CD14-positive monocyte (primary cell): ENCODE measurements at regions not wholly inside any gene's neighbourhood (a gene's known extent, or its start where the extent isn't known, plus 50 kb on each side); places are given as distances from the start of the nearest gene placed in this dataset.

Source experiments
- DNase-seq, 3 donors: peaks; one replicate each; pipeline ENCODE4 v3.0.0-alpha.2; 2011 to 2022
- H2AFZ ChIP-seq: 2 replicates; pipeline ENCODE4 v1.6.0; 2012; ENCODE audit warnings: mild to moderate bottlenecking, low read depth, low read length, inconsistent platforms; ENCODE audit not compliant: insufficient read depth, poor library complexity, severe bottlenecking
- H3K27ac ChIP-seq, 2 donors: 1 replicate in 1 of 2; 2 replicates in 1 of 2; pipeline ENCODE4 v1.5.1; 2012 to 2013; ENCODE audit warnings: low read length in 2 of 2, control low read depth in 1 of 2, inconsistent platforms in 1 of 2, low read depth in 1 of 2, mild to moderate bottlenecking in 1 of 2
- H3K27me3 ChIP-seq, 2 donors: one replicate each; pipeline versions ENCODE4 v1.6.0 to v1.6.1; 2011 to 2013; ENCODE audit warnings: low read length in 2 of 2; ENCODE audit not compliant: control insufficient read depth in 2 of 2, insufficient read depth in 2 of 2
- H3K36me3 ChIP-seq, 2 donors: replicated peaks in 1 of 2; 1 replicate in 1 of 2; 2 replicates in 1 of 2; pipeline versions ENCODE4 v1.5.1 to v1.6.1; 2012 to 2013; ENCODE audit warnings: low read length in 2 of 2, control low read depth in 1 of 2, inconsistent platforms in 1 of 2, mild to moderate bottlenecking in 1 of 2; ENCODE audit not compliant: insufficient read depth in 2 of 2, control insufficient read depth in 1 of 2
- H3K4me1 ChIP-seq, 2 donors: 1 replicate in 1 of 2; 2 replicates in 1 of 2; pipeline versions ENCODE4 v1.5.1 to v1.6.1; 2012 to 2013; ENCODE audit warnings: low read length in 2 of 2, control low read depth in 1 of 2, inconsistent platforms in 1 of 2, mild to moderate bottlenecking in 1 of 2, moderate library complexity in 1 of 2; ENCODE audit not compliant: insufficient read depth in 2 of 2, control insufficient read depth in 1 of 2
- H3K4me2 ChIP-seq: replicated peaks from 2 replicates; pipeline ENCODE3; 2012; ENCODE audit warnings: low read length, moderate library complexity, mild to moderate bottlenecking; ENCODE audit not compliant: poor library complexity, severe bottlenecking; ENCODE audit errors: extremely low read depth
- H3K4me3 ChIP-seq, 3 experiments: fragments of 200-600 bp in 1 of 3; sonication (generic) in 1 of 3; replicated peaks in 1 of 3; 1 replicate in 2 of 3; 2 replicates in 1 of 3; pipeline ENCODE4 v1.5.1; 2011 to 2013; ENCODE audit warnings: low read length in 3 of 3, mild to moderate bottlenecking in 3 of 3, control low read depth in 2 of 3, low read depth in 2 of 3, inconsistent platforms in 1 of 3, moderate library complexity in 1 of 3
- H3K79me2 ChIP-seq: 2 replicates; pipeline ENCODE4 v1.6.0; 2012; ENCODE audit warnings: mild to moderate bottlenecking, control low read depth, inconsistent platforms, low read length, moderate library complexity; ENCODE audit not compliant: insufficient read depth
- H3K9ac ChIP-seq: 2 replicates; pipeline ENCODE4 v1.6.0; 2017; ENCODE audit warnings: low read length, mild to moderate bottlenecking; ENCODE audit not compliant: insufficient read depth, poor library complexity, severe bottlenecking
- H3K9me3 ChIP-seq, 2 donors: replicated peaks in 1 of 2; 1 replicate in 1 of 2; 2 replicates in 1 of 2; pipeline versions ENCODE4 v1.5.1 to v1.6.1; 2012 to 2013; ENCODE audit warnings: low read length in 2 of 2, control low read depth in 1 of 2; ENCODE audit not compliant: control insufficient read depth in 1 of 2, insufficient read depth in 1 of 2
- H4K20me1 ChIP-seq: 2 replicates; pipeline ENCODE4 v1.6.0; 2012; ENCODE audit warnings: mild to moderate bottlenecking, low read length, control low read depth, moderate library complexity; ENCODE audit not compliant: insufficient read depth
- H3K27ac Mint-ChIP-seq, 7 donors: one replicate each; pipeline ENCODE4 v1.8.0; 2020; ENCODE audit warnings: mild to moderate bottlenecking in 7 of 7, mixed read lengths in 7 of 7, moderate library complexity in 6 of 7, inconsistent platforms in 2 of 7
- H3K27me3 Mint-ChIP-seq, 3 donors: one replicate each; pipeline ENCODE4 v1.8.0; 2021 to 2022; ENCODE audit warnings: low read depth in 3 of 3, mild to moderate bottlenecking in 3 of 3, mixed read lengths in 3 of 3, moderate library complexity in 3 of 3, inconsistent platforms in 1 of 3
- H3K36me3 Mint-ChIP-seq, 2 donors: one replicate each; pipeline ENCODE4 v1.8.0; 2020; ENCODE audit warnings: mixed read lengths in 2 of 2, inconsistent platforms in 1 of 2, mild to moderate bottlenecking in 1 of 2
- H3K4me1 Mint-ChIP-seq: one replicate; pipeline ENCODE4 v1.8.0; 2020; ENCODE audit warnings: mild to moderate bottlenecking, mixed read lengths
- H3K4me3 Mint-ChIP-seq, 2 donors: one replicate each; pipeline ENCODE4 v1.8.0; 2020; ENCODE audit warnings: mild to moderate bottlenecking in 2 of 2, mixed read lengths in 2 of 2, moderate library complexity in 1 of 2
- H3K9me3 Mint-ChIP-seq, 7 donors: one replicate each; pipeline ENCODE4 v1.8.0; 2020 to 2022; ENCODE audit warnings: mixed read lengths in 7 of 7, mild to moderate bottlenecking in 6 of 7, moderate library complexity in 6 of 7, inconsistent platforms in 2 of 7
- CTCF ChIP-seq: fragments of 200-600 bp; IDR thresholded peaks from one replicate; pipeline ENCODE4 v1.8.0; 2022; ENCODE audit warnings: antibody characterized with exemption, mild to moderate bottlenecking
- WGBS: methylation state at CpG from one replicate; pipeline ENCODE4 v1.1.5; 2013; ENCODE audit warnings: missing lambda C conversion rate; ENCODE audit not compliant: insufficient coverage; 5-methylcytosine and 5-hydroxymethylcytosine counted together
- intact Hi-C, 2 donors: fragments of 100-400 bp; cut with micrococcal nuclease; formaldehyde crosslinking; loops; one replicate each; pipeline versions ENCODE4 v1.15.0 to v1.15.1; 2023

DNA sequence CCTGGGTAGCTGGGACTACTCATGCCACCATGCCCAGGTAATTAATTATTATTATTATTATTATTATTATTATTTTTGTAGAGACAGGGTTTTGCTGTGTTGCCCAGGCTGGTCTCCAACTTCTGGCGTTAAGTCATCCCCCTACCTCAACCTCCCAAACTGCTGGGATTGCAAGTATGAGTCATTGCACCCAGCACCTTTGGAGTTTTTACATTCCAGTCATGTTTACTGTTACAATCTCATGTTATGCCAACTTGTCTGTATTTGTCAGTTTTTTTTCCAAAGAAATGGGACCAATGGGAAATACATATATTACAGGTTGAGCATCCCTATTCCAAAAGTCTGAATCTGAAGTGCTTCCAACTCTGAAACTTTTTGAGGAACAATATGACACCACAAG is 903.8 kb downstream of the SLC4A3 start:
- Histone ChIP-seq H3K4me3 (no peak overlapping the region), H4K20me1 (no peaks in the 10 kb centered on the region), H3K4me2 (no peak overlapping the region), H3K4me1 (no peaks in the 10 kb centered on the region), H3K27me3 (no peaks in the 10 kb centered on the region), H3K9me3 (peaks cover 9 to 10% of the 10 kb centered on the region in 2 donors), H3K79me2 (no peaks in the 10 kb centered on the region), H3K9ac (no peak overlapping the region), H3K27ac (no peak overlapping the region), H3K36me3 (no peaks in the 10 kb centered on the region), H2AFZ (no peak overlapping the region)
- WGBS = 100% methylated on average over 1 of the region's 1 CpG
- Mint-ChIP-seq H3K9me3 (peaks cover 0 to 17% (median 4%) of the 10 kb centered on the region in 7 donors), H3K4me1 (no peaks in the 10 kb centered on the region), H3K27ac (no peak overlapping the region), H3K4me3 (no peak overlapping the region), H3K36me3 (no peaks in the 10 kb centered on the region), H3K27me3 (no peaks in the 10 kb centered on the region)
- DNase-seq = no peak
- intact Hi-C loops = no loop called here
- no peak for TF ChIP-seq CTCF

DNA sequence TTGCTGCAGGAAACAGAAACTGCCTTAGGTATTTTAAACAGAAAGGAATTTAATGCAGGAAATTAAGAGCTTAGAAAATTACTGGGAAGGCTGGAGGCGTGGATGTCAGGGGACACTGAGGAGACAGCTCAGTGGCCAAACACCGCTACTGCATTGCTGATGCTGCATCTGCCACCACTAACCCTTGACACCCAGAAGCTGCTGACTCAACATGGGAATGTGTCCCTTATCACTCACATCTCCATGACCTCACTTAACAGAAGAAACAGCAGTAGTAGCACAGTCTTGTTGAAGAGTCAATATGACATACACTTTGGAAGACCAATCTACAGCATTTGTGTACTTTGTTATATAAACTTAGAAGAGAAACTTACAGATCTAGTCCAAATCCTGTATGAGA is 906.1 kb downstream of the SLC4A3 start:
- peaks cover 0 to 20% (median 4%) of the 10 kb centered on the region in 7 donors for H3K9me3 Mint-ChIP-seq
- H3K4me3 Mint-ChIP-seq = no peak overlapping the region
- Histone ChIP-seq H2AFZ (no peak overlapping the region), H3K4me1 (no peaks in the 10 kb centered on the region), H3K9me3 (peaks cover 9 to 10% of the 10 kb centered on the region in 2 donors), H4K20me1 (no peaks in the 10 kb centered on the region), H3K27ac (no peak overlapping the region), H3K36me3 (no peaks in the 10 kb centered on the region), H3K4me3 (no peak overlapping the region), H3K4me2 (no peak overlapping the region), H3K9ac (no peak overlapping the region), H3K79me2 (no peaks in the 10 kb centered on the region), H3K27me3 (no peaks in the 10 kb centered on the region)
- 100% methylated on average over 2 of the region's 2 CpGs for WGBS
- intact Hi-C loops = no loop called here
- no peaks in the 10 kb centered on the region for H3K36me3 Mint-ChIP-seq
- H3K27me3 Mint-ChIP-seq = no peaks in the 10 kb centered on the region
- H3K4me1 Mint-ChIP-seq = no peaks in the 10 kb centered on the region
- no peak for DNase-seq
- H3K27ac Mint-ChIP-seq = no peak overlapping the region
- TF ChIP-seq CTCF = no peak
